HG03135 (cell line): ENCODE measurements at regions not wholly inside any gene's neighbourhood (a gene's known extent, or its start where the extent isn't known, plus 50 kb on each side); places are given as distances from the start of the nearest gene placed in this dataset.

ENCODE experiments used
- ATAC-seq: cut with Tn5 transposase; IDR thresholded peaks from one replicate; pipeline ENCODE4 v1.9.1; 2021; ENCODE audit warnings: mild to moderate bottlenecking, moderate library complexity; ENCODE audit not compliant: unreplicated experiment

DNA sequence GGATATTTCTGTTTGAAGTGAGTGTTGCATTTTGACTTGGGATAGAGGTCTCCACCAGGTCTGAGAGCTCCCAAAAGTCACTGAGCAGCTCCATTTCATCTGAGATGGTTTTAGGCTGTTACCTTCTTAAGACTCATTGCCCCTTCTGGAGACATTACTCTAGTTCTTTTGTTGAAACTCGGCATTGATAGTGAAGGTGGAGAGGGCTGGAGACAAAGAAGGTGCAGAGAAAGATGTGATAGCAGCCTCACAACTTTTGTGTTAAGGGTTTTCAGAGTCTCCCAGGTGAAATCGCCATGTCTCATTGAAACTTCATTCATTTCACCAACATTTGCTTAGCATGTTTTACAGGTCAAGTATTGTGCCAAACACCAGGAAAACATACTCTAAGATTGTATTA lies 219.6 kb downstream of the INSIG2 start:
- ATAC-seq, result no peak

DNA sequence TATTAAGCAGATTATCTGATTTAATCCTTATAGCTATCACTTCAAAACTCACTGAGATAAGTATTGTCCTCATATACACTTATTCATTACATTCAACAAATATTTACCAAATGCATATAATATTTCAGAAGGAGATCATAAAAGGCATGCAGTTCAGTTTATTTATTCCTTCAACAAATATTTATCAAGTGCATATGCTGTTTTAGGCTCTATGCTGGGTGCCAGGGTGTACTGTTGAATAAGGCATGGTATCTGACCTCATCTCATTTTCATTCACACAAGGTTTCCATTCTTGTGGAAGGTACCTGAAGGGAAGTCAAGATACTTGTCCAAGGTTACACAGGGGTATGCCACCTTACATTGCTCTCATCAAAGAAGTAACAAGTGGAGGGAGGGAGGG lies 213.0 kb downstream of the INSIG2 start:
- ATAC-seq, result no peak

- no peak for ATAC-seq
Measured at GRCh38 chr2:118300832-118301231, 212.6 kb downstream of the INSIG2 start.

DNA sequence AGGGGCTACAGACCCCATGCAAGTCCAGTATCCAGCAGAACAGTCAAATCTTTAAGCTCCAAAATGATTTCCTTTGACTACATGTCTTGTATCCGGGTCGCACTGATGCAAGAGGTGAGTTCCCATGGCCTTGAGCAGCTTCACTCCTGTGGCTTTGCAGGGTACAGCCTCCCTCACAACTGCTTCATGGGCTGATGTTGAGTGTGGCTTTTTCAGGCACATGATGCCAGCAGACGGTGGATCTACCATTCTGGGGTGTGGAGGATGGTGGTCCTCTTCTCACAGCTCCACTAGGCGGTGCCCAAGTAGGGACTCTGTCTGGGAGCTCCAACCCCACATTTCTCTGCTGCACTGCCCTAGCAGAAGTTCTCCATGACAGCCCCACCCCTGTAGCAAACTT lies 208.4 kb downstream of the INSIG2 start:
- no peak for ATAC-seq

DNA sequence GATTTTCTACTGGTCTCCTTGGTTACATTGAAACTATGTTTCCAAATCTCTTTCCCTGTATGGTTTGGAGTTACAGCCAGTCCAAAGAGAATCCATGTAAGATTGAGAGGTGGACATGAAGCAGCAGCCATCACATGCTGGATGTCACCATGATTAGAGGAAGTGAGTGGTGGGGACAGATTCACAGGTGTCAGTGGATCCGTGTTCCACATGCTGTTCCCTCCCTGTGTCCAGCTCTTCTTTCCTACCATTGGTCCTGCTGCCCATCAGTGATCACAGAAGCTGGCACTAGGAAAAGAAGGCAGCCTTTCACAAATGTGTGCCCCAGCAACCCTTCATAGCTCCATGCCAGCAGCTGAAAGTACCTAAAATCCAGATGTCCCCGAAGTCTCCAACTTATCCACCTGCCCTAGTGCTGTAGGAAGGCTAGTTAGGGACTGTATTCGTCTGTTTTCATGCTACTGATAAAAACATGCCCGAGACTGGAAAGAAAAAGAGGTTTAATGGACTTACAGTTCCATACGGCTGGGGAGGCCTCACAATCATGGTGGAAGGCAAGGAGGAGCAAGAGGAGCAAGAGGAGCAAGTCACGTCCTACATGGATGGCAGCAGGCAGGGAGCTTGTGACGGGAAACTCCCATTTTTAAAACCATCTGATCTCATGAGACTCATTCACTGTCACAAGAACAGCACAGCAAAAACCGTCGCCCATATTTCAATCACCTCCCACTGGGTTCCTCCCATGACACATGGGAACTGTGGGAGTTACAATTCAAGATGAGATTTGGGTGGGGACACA lies 207.5 kb downstream of the INSIG2 start:
- no peak for ATAC-seq

DNA sequence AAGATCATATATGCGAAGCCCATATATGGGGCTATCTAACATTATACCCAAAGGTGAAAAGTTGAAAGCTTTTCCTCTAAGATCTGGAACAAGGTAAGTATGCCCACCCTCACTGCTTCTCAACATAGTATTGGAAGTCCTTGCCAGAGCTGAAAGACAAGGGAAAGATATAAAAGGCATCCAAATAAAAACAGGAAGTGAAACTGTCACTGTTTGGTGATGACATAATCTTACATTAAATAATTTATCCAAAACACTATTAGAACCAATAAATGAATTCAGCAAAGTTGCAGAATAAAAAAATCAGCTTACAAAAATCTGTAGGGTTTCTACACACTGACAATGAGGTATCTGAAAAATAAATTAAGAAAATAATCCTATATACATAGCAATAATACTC lies 205.8 kb downstream of the INSIG2 start:
- ATAC-seq, result no peak

- ATAC-seq, result no peak
Measured at GRCh38 chr2:118292991-118293390, 204.7 kb downstream of the INSIG2 start.

DNA sequence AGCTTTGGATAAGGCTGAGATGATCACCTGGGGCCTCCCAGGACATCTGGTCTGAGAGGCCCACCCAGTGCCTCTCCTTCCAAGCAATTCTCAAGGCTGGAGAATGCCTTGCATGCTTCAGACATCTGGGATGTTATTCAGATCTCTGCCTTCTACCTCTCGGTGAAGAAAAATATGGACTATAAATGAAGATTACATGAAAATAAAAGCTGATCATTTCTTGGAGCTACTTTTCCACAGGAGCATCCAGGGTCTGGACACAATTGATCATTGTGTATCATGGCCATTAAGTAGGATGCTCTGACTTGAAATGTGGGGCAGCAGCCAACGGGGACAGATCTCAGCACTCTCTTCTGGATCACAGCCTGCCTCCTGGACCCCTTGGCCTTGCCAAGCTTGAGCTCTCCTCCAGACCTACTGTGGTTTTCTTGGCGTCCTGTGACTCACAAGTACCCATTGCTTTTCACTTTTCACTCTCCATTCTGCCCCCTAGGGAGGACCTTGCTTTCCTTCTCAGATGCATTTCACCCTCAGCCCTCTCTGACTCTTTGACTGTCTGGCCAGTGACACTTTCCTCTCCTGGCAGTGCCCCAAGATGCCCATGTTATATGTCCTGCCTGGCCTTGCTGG lies 203.1 kb downstream of the INSIG2 start:
- ATAC-seq, result no peak

GRCh38 chr2:118290411-118291250 lies 202.4 kb downstream of the INSIG2 start:
- no peak for ATAC-seq

GRCh38 chr2:118279005-118279404 lies 190.7 kb downstream of the INSIG2 start:
- ATAC-seq, result no peak

DNA sequence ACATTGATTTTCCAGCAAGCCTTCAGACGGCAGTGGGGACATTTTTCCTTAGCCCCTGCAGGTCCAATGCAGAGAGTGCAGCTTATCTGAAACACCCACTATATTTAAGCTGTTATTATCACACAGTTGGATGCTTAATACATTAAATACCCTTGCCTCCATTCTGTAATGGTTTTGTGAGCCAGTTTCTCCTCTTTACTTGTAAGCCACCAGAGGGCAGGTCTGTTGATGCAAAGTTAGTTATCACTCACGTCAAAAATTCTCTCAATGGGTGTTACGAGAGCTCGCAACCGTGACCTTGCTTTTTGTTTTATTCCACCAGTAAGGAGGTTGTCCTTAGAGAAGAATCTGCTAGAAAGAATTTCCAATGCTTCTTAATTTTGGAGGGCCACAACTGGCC lies 189.8 kb downstream of the INSIG2 start:
- no peak for ATAC-seq

DNA sequence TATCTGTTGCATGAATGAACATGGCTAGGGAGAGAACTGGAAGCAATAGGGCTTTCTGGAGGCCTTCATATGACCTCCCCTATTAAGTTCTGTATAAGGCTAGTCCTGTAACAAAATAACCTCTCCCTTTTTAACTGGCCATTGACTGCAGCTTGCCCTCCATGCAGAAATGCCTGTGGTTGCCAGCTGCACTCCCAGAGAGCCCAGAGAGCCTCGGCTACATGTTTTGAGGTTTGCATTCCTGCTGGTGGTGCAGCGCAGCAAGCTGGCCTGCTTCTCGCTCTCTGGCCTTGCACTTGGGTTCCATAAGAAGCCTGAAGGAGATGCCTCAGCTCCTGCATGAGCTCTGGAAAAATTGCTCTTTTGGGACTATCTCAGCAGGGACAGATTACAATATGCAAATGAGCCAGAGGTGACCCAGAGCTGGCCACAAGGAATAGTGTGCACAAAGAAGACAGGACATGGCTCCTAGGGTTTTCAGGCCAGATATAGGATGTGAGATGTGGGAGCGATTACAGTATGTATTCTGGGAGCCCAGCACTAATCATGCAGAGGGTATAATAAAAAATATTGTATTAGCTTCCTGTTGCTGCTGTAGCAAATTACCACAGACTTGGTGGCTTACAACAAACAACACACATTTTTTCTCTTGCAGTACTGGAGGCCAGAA lies 186.7 kb downstream of the INSIG2 start:
- no peak for ATAC-seq

- no peak for ATAC-seq
Measured at GRCh38 chr2:118272391-118272790, 184.1 kb downstream of the INSIG2 start.

DNA sequence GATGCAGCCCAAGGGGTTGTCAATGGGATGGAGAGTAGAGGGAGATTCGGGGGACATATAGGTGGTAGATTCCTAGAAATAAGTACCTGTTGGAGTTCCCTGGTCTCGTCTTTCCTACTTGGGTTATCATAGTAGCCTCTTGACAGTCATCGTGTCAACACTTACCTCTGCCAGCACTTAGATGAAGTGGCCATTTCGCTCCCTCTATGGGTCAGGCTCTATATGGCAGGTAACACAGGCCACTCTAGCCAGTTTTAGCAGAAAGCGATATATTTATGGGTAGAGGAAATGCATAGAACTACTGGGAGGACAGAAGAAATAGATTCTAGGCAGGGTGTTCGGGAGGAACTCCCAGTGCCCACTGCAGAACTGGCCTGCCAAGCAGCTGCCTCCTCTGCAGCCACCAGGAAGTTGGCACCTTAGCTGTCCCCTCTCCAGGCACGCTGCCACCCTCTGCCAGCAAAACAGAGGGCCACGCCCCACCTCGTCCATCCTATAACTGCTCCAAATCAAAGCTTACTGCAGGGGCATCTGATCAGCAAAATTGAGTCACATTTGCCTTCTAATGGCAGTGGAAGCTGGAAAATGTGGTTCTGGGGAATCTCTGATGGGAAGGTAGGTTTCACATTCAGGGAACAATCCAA lies 181.3 kb downstream of the INSIG2 start:
- ATAC-seq, result no peak

DNA sequence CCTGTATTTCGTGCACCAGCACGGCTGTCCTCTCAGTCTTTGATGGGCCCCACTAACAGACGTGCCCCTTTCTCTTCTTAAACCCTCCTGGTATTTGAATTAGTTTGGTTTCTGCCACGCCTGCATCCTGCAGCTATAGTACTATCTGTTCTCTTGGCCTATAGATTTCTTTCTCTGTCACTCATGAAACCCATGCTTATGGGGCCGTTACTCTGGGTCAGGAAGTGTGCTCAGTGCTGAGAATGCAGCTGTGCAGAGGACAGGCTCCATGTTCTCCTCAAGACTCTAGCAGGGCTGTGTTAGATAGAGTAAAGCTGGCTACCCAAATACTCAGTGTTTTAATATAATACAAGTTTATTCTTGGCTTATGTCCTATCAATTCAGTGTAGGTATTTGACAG lies 180.0 kb downstream of the INSIG2 start:
- no peak for ATAC-seq

GRCh38 chr2:118265873-118266455 lies 177.7 kb downstream of the INSIG2 start:
- no peak for ATAC-seq

DNA sequence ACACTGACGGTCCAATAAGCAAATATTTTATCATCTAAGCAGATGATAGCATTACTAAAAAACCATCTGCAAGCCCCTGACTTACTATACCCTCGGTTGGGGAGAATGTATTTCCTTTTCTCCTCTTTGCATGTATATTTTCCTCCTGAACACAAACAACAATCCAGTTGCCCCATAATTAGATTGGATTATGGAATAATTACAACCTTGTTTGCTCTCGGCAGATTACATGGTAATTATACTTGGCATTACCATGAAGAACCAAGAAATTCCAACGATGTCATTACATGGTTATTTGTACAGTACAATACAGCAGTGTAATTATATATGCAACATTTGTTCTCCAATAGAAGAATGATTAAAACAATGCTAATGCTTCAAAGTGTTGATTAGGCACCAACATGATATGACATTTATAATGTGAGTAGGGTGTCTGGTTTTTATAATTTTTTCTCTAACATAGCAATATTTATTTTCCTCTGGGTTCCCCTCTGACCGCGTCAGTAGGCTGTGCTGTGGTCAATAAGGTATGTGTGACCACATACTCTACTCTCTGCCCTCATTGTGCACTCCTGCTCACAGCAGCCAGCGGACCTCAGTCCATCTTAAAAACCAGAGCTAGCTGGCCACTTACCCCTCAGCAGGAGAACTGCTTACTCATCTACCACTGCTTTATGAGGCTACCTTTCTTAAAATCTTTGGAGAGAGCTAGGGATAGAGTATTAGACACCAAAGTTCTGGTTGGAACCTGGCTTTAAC lies 176.1 kb downstream of the INSIG2 start:
- no peak for ATAC-seq

GRCh38 chr2:118257696-118258095 lies 169.4 kb downstream of the INSIG2 start:
- no peak for ATAC-seq

DNA sequence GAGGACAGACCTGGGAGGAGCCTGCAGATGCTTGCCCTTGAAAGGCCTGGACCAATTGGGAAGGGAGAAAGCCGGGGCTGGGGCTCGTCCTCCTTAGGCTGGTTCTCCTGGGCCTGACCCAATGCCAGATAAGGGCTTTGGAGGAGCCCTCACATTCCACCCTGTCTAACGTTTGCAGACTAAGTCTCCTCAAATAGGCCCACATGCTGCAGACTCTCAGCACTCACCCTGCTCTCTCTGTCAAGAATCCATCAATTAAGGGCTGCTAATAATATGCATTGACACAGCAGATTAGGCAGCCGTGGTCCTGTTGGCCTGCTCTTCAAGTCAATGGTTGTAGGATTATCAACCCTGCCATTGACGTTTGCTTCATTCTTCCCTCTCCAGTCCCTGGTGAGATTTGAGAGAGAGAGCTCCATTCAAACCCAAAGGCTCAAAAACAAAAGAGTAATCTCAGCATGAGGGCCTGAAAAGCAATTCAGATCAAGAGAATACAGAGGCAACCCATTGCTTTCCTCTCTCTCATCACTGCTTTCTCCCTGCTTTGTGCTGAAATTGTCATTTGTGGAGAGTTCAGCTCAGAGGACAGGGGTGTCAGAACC lies 167.6 kb downstream of the INSIG2 start:
- no peak for ATAC-seq
